B cell (primary cell): ENCODE measurements at regions not wholly inside any gene's neighbourhood (a gene's known extent, or its start where the extent isn't known, plus 50 kb on each side); places are given as distances from the start of the nearest gene placed in this dataset.

Experiments
- EZH2 ChIP-seq: IDR thresholded peaks from 2 replicates; pipeline ENCODE4 v1.6.1; 2012; ENCODE audit warnings: borderline replicate concordance, low read depth, mild to moderate bottlenecking, moderate library complexity, low read length; ENCODE audit not compliant: insufficient read depth, poor library complexity, severe bottlenecking
- TF ChIP-seq, protein P1 (sequence below): fragments of 200-600 bp; IDR thresholded peaks from one replicate; pipeline ENCODE4 v1.8.0; 2022; ENCODE audit warnings: antibody characterized with exemption, mild to moderate bottlenecking

DNA sequence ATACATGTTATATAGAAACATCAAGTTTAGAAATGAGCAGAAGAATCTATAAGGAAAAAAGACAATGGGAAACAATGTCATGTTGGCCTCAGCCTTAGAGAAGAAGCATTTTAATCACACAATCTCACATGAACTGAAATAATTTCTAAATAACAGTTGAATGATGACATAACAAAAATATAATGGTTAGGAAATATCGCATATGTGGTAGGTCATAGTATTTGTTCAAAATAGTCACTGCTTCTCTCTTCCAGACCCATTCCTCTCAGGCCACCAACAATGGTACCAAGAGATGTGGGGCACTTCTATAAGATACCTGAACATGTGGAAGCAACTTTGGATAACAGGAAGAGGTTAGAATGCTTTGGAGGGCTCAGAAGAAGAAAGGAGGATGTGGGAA, 195.7 kb upstream of the PDZRN3 start:
- TF ChIP-seq, protein P1, sequence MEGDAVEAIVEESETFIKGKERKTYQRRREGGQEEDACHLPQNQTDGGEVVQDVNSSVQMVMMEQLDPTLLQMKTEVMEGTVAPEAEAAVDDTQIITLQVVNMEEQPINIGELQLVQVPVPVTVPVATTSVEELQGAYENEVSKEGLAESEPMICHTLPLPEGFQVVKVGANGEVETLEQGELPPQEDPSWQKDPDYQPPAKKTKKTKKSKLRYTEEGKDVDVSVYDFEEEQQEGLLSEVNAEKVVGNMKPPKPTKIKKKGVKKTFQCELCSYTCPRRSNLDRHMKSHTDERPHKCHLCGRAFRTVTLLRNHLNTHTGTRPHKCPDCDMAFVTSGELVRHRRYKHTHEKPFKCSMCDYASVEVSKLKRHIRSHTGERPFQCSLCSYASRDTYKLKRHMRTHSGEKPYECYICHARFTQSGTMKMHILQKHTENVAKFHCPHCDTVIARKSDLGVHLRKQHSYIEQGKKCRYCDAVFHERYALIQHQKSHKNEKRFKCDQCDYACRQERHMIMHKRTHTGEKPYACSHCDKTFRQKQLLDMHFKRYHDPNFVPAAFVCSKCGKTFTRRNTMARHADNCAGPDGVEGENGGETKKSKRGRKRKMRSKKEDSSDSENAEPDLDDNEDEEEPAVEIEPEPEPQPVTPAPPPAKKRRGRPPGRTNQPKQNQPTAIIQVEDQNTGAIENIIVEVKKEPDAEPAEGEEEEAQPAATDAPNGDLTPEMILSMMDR: no peak
- no peak for TF ChIP-seq EZH2
